ENCODE measurements at regions not wholly inside any gene's neighbourhood (a gene's known extent, or its start where the extent isn't known, plus 50 kb on each side); places are given as distances from the start of the nearest gene placed in this dataset.

DNA sequence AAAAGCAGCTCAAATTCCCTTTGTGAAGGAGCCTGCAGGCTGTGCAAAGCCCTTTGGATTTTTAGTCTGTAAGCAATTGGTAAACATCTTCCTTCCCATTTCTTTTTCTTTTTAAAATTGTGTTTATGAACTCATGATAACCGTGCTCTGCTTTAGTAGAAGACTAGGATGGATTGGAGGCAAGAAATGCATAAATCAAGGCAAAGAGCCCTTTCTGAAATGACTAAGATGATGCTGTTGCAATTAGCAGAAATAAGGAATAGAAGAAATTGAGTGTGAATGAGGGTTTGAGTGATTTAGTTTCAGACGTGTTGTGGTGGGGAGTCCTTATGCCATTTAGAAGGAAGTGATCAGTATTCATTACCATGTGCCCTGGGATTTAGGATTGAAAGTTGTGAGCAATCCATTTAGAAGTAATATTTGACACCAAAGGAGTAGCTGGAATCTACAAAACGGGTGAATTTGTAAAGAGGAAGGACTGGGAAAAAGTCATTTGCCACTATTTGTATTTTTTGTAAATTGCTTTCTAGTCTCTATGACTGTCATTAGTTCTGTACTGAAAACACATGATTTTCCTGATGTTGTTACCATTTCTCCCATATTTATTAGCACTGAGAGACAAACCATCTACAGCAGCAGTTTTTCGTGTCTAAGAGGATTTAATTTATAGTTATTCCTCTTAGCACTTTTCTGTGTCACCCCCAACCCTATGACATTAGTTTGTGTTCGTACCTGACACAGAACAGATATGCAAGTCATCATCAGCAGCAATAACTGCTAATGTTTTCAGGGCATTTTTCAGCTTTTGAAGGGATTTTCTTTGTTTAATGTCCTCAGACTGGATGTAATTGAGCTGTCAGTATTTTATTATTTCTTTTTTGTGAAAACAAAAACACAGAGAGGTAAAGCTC, 265.0 kb downstream of the UTRN start:
- no peak overlapping the region for H3K4me3 ChIP-seq (ENCODE audit: low read depth, low read length)
- TF ChIP-seq, protein P1, sequence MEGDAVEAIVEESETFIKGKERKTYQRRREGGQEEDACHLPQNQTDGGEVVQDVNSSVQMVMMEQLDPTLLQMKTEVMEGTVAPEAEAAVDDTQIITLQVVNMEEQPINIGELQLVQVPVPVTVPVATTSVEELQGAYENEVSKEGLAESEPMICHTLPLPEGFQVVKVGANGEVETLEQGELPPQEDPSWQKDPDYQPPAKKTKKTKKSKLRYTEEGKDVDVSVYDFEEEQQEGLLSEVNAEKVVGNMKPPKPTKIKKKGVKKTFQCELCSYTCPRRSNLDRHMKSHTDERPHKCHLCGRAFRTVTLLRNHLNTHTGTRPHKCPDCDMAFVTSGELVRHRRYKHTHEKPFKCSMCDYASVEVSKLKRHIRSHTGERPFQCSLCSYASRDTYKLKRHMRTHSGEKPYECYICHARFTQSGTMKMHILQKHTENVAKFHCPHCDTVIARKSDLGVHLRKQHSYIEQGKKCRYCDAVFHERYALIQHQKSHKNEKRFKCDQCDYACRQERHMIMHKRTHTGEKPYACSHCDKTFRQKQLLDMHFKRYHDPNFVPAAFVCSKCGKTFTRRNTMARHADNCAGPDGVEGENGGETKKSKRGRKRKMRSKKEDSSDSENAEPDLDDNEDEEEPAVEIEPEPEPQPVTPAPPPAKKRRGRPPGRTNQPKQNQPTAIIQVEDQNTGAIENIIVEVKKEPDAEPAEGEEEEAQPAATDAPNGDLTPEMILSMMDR (IDR thresholded peaks at IDR 0.05; ENCODE audit: borderline replicate concordance, insufficient read depth, low read depth, low read length) = no peak

DNA sequence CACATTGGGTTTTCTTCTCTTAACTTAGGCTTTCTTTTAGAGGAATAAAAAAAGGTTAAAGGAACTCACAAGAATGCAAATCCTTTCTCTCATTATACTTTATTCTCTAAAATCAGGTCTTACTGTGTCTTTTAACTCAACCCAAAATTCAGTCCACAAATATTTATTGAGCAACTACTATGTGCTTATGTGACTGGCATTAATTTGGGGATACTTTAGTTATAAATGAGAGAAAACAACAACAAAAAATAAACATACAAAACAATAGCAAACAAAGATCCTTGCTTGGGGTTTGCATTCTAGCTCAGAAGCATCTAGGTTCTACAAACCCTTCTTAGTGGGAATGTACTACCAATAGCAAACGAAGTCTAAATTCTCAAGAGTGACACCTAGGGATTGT, 266.2 kb downstream of the UTRN start:
- TF ChIP-seq, protein P1 (IDR thresholded peaks at IDR 0.05; ENCODE audit: borderline replicate concordance, insufficient read depth, low read depth, low read length) = no peak
- no peak overlapping the region for H3K4me3 ChIP-seq (ENCODE audit: low read depth, low read length)

DNA sequence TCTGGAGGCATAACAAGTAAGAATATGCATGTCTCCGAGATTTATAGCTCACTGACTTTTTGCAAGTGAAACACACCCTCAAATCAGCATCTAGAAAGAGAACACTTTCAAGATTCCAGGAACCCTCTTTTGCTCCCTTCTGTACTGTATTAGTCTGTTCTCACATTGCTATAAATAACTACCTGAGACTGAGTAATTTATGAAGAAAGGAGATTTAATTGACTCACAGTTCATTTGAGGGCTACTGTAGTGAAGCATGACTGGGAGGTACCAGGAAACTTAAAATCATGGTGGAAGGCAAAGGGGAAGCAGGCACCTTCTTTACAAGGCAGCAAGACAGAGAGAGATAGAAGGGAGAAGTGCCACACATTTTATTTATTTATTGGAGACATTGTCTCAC, 269.9 kb downstream of the UTRN start:
- no peak overlapping the region for H3K4me3 ChIP-seq (ENCODE audit: low read depth, low read length)
- TF ChIP-seq, protein P1 (IDR thresholded peaks at IDR 0.05; ENCODE audit: borderline replicate concordance, insufficient read depth, low read depth, low read length) = no peak

DNA sequence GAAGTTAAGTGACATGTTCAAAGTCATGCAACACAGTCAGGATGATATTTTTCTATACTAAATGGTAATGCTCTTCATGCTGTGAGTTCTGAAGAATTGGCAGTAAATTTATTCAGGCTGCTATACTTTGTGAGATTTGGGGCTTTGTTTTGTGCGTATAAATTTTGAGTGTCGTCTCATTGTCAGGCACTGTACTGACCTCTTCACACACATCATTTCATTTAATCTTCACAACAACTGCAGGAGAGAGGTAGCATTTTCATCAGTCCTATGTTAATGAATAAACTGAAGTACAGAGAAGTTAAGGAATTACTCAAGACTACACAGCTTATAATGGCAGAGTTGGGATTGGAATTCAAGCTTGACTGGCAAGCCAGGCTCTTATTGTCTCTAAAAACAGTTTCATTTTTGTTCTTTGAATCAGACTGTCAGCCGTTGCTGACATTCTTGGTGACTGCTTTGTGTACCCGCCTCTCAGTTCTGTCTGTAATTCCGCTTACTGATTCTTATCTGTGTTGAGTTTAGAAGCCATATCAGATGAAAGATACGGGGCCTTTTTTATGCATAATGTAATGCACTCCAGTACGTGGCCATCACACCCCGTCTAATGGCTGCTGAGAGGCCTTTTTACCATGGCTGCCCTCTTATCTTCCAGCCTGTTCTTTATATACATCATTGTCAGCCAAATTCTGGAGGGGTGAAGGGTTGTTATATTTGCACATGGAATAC, 274.9 kb downstream of the UTRN start:
- H3K4me3 ChIP-seq (ENCODE audit: low read depth, low read length) = no peak overlapping the region
- TF ChIP-seq, protein P1 (IDR thresholded peaks at IDR 0.05; ENCODE audit: borderline replicate concordance, insufficient read depth, low read depth, low read length) = no peak

DNA sequence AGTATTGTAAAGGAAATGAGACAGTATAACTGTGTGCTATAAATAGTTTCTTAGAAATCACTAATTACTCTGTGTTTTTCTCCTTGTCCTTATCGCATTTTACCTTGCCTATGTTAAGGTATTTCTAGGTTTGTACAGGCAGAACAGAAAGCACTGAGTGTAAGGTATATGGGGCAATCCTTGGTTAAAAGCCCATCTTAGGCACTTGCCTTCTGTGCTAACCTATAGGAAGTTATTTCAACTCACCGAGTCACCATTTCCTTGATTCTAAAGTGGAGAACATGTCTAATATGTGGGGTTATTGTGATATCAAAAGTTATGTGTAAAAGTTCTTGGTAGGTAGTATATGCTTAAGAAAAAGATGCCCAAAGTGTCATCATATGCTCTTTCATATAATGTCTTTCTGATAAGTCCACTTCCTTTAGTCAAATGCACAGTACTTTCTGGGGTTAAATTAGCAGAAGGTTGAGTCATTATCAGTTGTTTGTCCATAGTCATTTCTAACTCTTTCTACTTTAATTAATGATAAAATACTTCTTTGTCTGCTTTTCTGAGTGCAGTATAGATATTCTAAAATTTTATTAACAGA, 276.4 kb downstream of the UTRN start:
- H3K4me3 ChIP-seq (ENCODE audit: low read depth, low read length) = no peak overlapping the region
- TF ChIP-seq, protein P1 (IDR thresholded peaks at IDR 0.05; ENCODE audit: borderline replicate concordance, insufficient read depth, low read depth, low read length) = no peak

DNA sequence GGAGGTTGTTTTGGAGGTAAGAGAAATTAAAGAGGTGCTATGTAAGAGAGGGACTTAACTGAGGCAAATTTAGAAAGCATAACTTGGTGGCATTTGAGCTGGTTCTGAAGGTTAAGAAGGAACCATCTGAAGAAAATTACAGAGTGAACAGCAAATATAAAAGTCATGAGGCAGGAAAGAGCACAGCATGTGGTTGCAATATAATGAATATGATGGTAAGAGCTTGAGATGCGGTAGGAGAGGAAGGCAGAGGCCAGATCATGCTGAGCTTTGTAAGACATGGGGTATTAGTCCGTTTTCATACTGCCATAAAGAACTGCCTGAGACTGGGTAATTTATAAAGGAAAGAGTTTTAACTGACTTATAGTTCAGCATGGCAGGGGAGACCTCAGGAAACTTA, 279.1 kb downstream of the UTRN start:
- no peak overlapping the region for H3K4me3 ChIP-seq (ENCODE audit: low read depth, low read length)
- TF ChIP-seq, protein P1 (IDR thresholded peaks at IDR 0.05; ENCODE audit: borderline replicate concordance, insufficient read depth, low read depth, low read length) = no peak
